HEK293 (cell line): ENCODE measurements at regions not wholly inside any gene's neighbourhood (a gene's known extent, or its start where the extent isn't known, plus 50 kb on each side); places are given as distances from the start of the nearest gene placed in this dataset.

Source experiments
- CTCF ChIA-PET: fragments of 350-600 bp; formaldehyde crosslinking; extraction: SDS; loops from one replicate; lab custom pipeline; 2021; ENCODE audit warnings: antibody characterized with exemption; lab: Yijun Ruan, JAX
- POLR2A ChIA-PET: fragments of 300-600 bp; formaldehyde crosslinking; extraction: SDS; loops from one replicate; lab custom pipeline; 2020; ENCODE audit warnings: antibody characterized with exemption, inconsistent platforms; lab: Yijun Ruan, JAX
- H3K27ac ChIP-seq: fragments of 200-500 bp; sonication (Bioruptor generic); 2 replicates; pipeline ENCODE4 v1.5.1; 2014; ENCODE audit warnings: low read depth, low read length, control low read depth, inconsistent platforms; ENCODE audit errors: extremely low read depth
- H3K36me3 ChIP-seq, 2 experiments: fragments of 200-500 bp in 1 of 2; sonication (Bioruptor generic) in 1 of 2; 1 replicate in 1 of 2; 2 replicates in 1 of 2; pipeline ENCODE4 v1.5.1; 2014 to 2017; ENCODE audit warnings: inconsistent platforms in 2 of 2, low read length in 2 of 2; ENCODE audit not compliant: control insufficient read depth in 2 of 2, insufficient read depth in 1 of 2
- H3K4me1 ChIP-seq: fragments of 200-500 bp; sonication (Bioruptor generic); 2 replicates; pipeline ENCODE4 v1.5.1; 2014; ENCODE audit warnings: mild to moderate bottlenecking, low read length, inconsistent platforms; ENCODE audit not compliant: control insufficient read depth, insufficient read depth
- H3K4me3 ChIP-seq: 2 replicates; pipeline ENCODE4 v1.5.1; 2011; ENCODE audit warnings: low read depth, mild to moderate bottlenecking, control low read depth, low read length, moderate library complexity
- H3K9me3 ChIP-seq: fragments of 200-500 bp; sonication (Bioruptor generic); 2 replicates; pipeline ENCODE4 v1.5.1; 2014; ENCODE audit warnings: low read depth, low read length, inconsistent platforms; ENCODE audit not compliant: control insufficient read depth, insufficient read depth
- BCL11B ChIP-seq: fragments of 450-650 bp; formaldehyde crosslinking; IDR thresholded peaks from 2 replicates; pipeline ENCODE4 v1.5.1; 2016; ENCODE audit warnings: low read depth, missing biosample characterization, missing genetic modification characterization
- IKZF3 ChIP-seq: fragments of 450-650 bp; IDR thresholded peaks from 2 replicates; pipeline ENCODE4 v1.5.0; 2018; ENCODE audit warnings: missing biosample characterization, mild to moderate bottlenecking, missing genetic modification characterization, moderate library complexity
- PRDM1 ChIP-seq: fragments of 450-650 bp; formaldehyde crosslinking; IDR thresholded peaks from 2 replicates; pipeline ENCODE4; 2016; ENCODE audit warnings: missing biosample characterization, missing genetic modification characterization
- PRDM10 ChIP-seq: fragments of 450-650 bp; formaldehyde crosslinking; IDR thresholded peaks from 2 replicates; pipeline ENCODE4 v1.5.1; 2016; ENCODE audit warnings: missing biosample characterization, missing genetic modification characterization
- TRIM28 ChIP-seq: IDR thresholded peaks from 2 replicates; pipeline ENCODE4 v1.6.1; 2011; ENCODE audit warnings: low read length, control low read depth, borderline replicate concordance
- ZBTB11 ChIP-seq: fragments of 450-650 bp; formaldehyde crosslinking; conservative IDR thresholded peaks from 2 replicates; pipeline ENCODE4 v1.5.1; 2016; ENCODE audit warnings: low read depth, missing biosample characterization, missing genetic modification characterization
- ZNF280D ChIP-seq: fragments of 450-650 bp; formaldehyde crosslinking; IDR thresholded peaks from 2 replicates; pipeline ENCODE4 v1.5.1; 2016; ENCODE audit warnings: missing biosample characterization, missing genetic modification characterization
- ZNF426 ChIP-seq: fragments of 450-650 bp; formaldehyde crosslinking; IDR thresholded peaks from 2 replicates; pipeline ENCODE4 v1.5.1; 2017; ENCODE audit warnings: missing biosample characterization, missing genetic modification characterization, mild to moderate bottlenecking, inconsistent platforms, moderate library complexity
- ZNF513 ChIP-seq: fragments of 450-650 bp; IDR thresholded peaks from 2 replicates; pipeline ENCODE4 v1.5.1; 2018; ENCODE audit warnings: missing biosample characterization, missing genetic modification characterization
- ZNF600 ChIP-seq: fragments of 450-650 bp; formaldehyde crosslinking; IDR thresholded peaks from 2 replicates; pipeline ENCODE4 v1.5.1; 2016; ENCODE audit warnings: missing biosample characterization, missing genetic modification characterization
- ZNF626 ChIP-seq: fragments of 450-650 bp; sonication (Bioruptor Pico); formaldehyde crosslinking; IDR thresholded peaks from 2 replicates; pipeline ENCODE4 v1.5.1; 2018; ENCODE audit warnings: missing biosample characterization, missing genetic modification characterization, inconsistent platforms
- TF ChIP-seq, protein P1 (sequence below): fragments of 450-650 bp; formaldehyde crosslinking; IDR thresholded peaks from 2 replicates; pipeline ENCODE4 v1.5.1; 2017; ENCODE audit warnings: missing biosample characterization, missing genetic modification characterization
- TF ChIP-seq, protein P2 (sequence below): fragments of 450-650 bp; formaldehyde crosslinking; IDR thresholded peaks from 2 replicates; pipeline ENCODE4 v1.5.1; 2017; ENCODE audit warnings: missing biosample characterization, missing genetic modification characterization
- TF ChIP-seq, protein P3 (sequence below): fragments of 450-650 bp; formaldehyde crosslinking; IDR thresholded peaks from 2 replicates; pipeline ENCODE4 v1.5.1; 2016; ENCODE audit warnings: missing biosample characterization, missing genetic modification characterization, low read depth

DNA sequence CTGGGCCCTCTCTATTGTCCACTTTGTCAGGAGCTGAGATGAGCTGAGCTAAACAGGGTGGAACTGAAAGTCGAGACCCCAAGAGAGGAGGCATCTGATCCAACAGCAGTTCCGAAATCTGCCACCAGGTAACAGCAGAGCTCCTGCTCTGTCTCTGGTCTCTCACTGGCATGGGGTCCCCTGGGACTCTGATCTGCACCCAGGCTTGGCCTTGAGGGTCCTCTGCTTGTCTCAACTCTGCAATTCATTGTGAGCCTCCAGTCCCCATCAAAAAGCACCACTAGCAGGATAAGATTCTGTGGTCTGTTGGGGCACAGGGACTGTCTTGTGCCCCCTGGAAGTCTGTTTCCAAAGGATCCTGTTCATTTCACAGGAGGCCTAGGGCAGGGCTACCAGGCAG is 62.5 kb upstream of the TOP1 start (continued):
- TF ChIP-seq, protein P1, sequence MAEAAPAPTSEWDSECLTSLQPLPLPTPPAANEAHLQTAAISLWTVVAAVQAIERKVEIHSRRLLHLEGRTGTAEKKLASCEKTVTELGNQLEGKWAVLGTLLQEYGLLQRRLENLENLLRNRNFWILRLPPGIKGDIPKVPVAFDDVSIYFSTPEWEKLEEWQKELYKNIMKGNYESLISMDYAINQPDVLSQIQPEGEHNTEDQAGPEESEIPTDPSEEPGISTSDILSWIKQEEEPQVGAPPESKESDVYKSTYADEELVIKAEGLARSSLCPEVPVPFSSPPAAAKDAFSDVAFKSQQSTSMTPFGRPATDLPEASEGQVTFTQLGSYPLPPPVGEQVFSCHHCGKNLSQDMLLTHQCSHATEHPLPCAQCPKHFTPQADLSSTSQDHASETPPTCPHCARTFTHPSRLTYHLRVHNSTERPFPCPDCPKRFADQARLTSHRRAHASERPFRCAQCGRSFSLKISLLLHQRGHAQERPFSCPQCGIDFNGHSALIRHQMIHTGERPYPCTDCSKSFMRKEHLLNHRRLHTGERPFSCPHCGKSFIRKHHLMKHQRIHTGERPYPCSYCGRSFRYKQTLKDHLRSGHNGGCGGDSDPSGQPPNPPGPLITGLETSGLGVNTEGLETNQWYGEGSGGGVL (tag by site-specific recombination), result no peak
- TF ChIP-seq ZNF626 (tag by site-specific recombination) (no peak), PRDM1 (no peak)
- TF ChIP-seq, all 188 proteins: peak for 0

DNA sequence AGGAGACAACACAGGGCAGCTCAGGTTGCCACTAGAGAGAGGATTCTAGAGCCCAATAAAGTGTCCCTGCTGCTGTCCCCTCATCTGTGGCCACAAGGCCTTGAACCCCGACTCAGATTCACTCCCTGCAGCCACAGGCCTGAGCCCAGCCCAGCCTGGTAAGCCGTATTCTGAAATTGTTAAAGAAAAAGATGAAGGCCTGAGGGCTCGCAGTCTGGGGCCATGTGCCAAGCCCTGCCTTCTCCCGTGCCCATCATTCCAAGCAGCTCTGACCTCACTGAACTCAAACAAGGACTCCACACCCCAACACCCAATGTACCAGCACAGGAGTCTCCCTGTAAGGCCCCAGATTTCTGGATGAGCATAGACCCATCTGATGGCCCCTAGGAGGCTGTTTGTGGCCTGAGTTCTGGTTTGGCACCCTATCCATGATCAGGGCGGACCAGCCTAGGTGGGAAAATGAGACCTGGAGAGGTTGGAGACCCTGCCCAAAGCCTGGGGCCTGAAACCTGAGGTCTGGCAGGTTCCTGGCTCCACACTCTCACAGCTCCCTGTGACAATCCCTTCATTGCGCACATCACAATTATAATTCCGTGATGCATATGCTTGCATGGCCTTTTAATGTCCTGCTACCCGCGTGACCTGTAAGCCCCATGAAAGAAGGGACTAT is 62.0 kb upstream of the TOP1 start:
- no peaks in the 10 kb centered on the region for H3K36me3 ChIP-seq
- H3K4me3 ChIP-seq, result no peak overlapping the region
- CTCF ChIA-PET, result interaction anchor here (0.6 to 9.0 kb wide), 10 partner anchors 15 to 1297 kb away, joined by 3 to 117 read pairs (median 4); no protein-coding TSS in a partner anchor
- POLR2A ChIA-PET, result no interaction called here
- no peak overlapping the region for H3K27ac ChIP-seq
- H3K9me3 ChIP-seq, result no peaks in the 10 kb centered on the region
- no peaks in the 10 kb centered on the region for H3K4me1 ChIP-seq
- TF ChIP-seq, protein P1 (tag by site-specific recombination), result no peak
- TF ChIP-seq, protein P2, sequence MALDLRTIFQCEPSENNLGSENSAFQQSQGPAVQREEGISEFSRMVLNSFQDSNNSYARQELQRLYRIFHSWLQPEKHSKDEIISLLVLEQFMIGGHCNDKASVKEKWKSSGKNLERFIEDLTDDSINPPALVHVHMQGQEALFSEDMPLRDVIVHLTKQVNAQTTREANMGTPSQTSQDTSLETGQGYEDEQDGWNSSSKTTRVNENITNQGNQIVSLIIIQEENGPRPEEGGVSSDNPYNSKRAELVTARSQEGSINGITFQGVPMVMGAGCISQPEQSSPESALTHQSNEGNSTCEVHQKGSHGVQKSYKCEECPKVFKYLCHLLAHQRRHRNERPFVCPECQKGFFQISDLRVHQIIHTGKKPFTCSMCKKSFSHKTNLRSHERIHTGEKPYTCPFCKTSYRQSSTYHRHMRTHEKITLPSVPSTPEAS (tag by site-specific recombination), result no peak
- TF ChIP-seq ZNF280D (tag by site-specific recombination) (no peak), IKZF3 (tag by site-specific recombination) (no peak), ZBTB11 (tag by site-specific recombination) (no peak), ZNF600 (tag by site-specific recombination) (no peak), BCL11B (no peak), ZNF513 (tag by site-specific recombination) (no peak), ZNF426 (tag by site-specific recombination) (no peak), PRDM10 (tag by site-specific recombination) (no peak), TRIM28 (no peak)
- TF ChIP-seq, protein P3, sequence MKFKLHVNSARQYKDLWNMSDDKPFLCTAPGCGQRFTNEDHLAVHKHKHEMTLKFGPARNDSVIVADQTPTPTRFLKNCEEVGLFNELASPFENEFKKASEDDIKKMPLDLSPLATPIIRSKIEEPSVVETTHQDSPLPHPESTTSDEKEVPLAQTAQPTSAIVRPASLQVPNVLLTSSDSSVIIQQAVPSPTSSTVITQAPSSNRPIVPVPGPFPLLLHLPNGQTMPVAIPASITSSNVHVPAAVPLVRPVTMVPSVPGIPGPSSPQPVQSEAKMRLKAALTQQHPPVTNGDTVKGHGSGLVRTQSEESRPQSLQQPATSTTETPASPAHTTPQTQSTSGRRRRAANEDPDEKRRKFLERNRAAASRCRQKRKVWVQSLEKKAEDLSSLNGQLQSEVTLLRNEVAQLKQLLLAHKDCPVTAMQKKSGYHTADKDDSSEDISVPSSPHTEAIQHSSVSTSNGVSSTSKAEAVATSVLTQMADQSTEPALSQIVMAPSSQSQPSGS, result no peak
